ENCODE measurements at regions not wholly inside any gene's neighbourhood (a gene's known extent, or its start where the extent isn't known, plus 50 kb on each side); places are given as distances from the start of the nearest gene placed in this dataset.

GRCh38 chr7:11297126-11297625 lies 323.5 kb downstream of the PHF14 start:
- DNase-seq: no peak

GRCh38 chr7:11297764-11298163 lies 324.1 kb downstream of the PHF14 start:
- no peak for DNase-seq

DNA sequence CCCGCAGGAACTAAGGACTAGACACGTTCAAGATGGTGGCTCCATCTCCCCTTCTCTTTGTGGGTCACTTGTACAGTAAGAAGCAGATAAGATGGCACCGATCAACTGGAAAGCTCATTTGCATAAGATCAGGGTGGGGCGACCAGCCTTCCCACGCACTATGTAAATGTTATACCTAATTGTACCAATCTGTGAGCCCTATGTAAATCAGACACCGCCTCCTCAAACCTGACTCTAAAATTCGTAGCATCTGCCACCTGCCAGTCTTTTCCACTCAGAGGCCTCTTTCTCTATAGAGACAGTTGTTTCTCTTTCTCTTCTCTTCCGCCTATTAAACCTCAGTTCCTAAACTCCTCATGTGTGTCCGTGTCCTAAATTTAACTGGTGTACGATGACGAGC lies 324.5 kb downstream of the PHF14 start:
- no peak for DNase-seq

GRCh38 chr7:11300241-11300640 lies 326.6 kb downstream of the PHF14 start:
- no peak for DNase-seq

- DNase-seq: no peak
These were observed 328.4 kb downstream of the PHF14 start for GRCh38 chr7:11302121-11302520.

GRCh38 chr7:11313801-11314200 lies 340.1 kb downstream of the PHF14 start:
- DNase-seq: no peak

- DNase-seq: no peak
These were observed 342.1 kb downstream of the PHF14 start for GRCh38 chr7:11315666-11316258.

GRCh38 chr7:11317766-11318165 lies 344.1 kb downstream of the PHF14 start:
- no peak for DNase-seq

GRCh38 chr7:11319491-11320274 lies 346.0 kb downstream of the PHF14 start:
- no peak for DNase-seq

Measured in AML-193 (cell line).